ENCODE measurements at regions not wholly inside any gene's neighbourhood (a gene's known extent, or its start where the extent isn't known, plus 50 kb on each side); places are given as distances from the start of the nearest gene placed in this dataset.

- no peak for TF ChIP-seq CTCF (IDR thresholded peaks at IDR 0.05; ENCODE audit: low read depth, low read length)
- DNase-seq (ENCODE audit: low read depth in 2 of 2), result no peak
- no peak overlapping the region for H3K4me3 ChIP-seq (replicated peaks in 1 of 2; ENCODE audit: low read depth in 2 of 2, low read length in 2 of 2)
Observed at GRCh38 chr4:174438711-174439110, 83.6 kb downstream of the HPGD start.

- TF ChIP-seq CTCF (IDR thresholded peaks at IDR 0.05; ENCODE audit: low read depth, low read length), result no peak
- DNase-seq (ENCODE audit: low read depth in 2 of 2), result no peak
- no peak overlapping the region for H3K4me3 ChIP-seq (replicated peaks in 1 of 2; ENCODE audit: low read depth in 2 of 2, low read length in 2 of 2)
Observed at GRCh38 chr4:174437749-174438148, 84.5 kb downstream of the HPGD start.

DNA sequence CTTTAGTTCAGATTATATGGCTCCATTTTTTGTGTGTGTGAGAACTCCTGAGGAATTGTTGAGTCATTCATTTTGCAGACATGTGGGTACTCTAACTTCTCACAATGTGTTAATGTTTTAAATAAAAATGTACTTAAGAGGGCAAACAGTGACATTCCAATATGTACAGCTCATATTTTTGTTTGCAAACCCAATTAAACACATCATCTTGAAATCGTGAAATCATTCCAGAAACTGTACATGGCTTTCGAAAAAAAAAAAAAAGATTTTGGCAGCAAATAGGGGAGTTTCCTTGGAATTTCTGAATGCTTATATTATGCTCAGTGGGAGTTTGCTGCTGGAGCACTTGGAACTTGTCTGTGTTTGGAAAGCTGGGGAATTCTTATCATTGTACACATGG lies 85.0 kb downstream of the HPGD start:
- H3K4me3 ChIP-seq (replicated peaks in 1 of 2; ENCODE audit: low read depth in 2 of 2, low read length in 2 of 2), result no peak overlapping the region
- DNase-seq (ENCODE audit: low read depth in 2 of 2), result peak; percentile 13 to 88
- TF ChIP-seq CTCF (IDR thresholded peaks at IDR 0.05; ENCODE audit: low read depth, low read length), result no peak

- no peak for DNase-seq (ENCODE audit: low read depth in 2 of 2)
- no peak overlapping the region for H3K4me3 ChIP-seq (replicated peaks in 1 of 2; ENCODE audit: low read depth in 2 of 2, low read length in 2 of 2)
- no peak for TF ChIP-seq CTCF (IDR thresholded peaks at IDR 0.05; ENCODE audit: low read depth, low read length)
Observed at GRCh38 chr4:174436377-174436776, 85.9 kb downstream of the HPGD start.

DNA sequence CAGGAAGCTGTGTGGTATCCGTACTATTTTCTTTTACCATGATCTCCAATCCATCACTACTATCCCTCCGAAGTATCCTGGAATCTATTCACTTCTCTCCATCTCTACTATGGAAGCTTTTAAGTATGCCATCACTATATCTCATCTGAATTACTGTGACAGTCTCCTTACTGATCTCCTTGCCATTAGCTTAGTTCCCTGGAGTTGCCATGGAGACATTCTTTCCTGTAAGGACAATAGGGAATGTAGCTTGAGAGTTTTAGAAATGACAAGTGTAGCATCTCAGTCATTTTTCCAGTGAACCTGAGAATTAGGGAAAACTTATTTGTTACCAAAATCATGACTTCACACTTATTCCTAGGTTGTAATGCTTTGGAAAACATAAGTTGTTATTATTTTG lies 86.3 kb downstream of the HPGD start:
- no peak for TF ChIP-seq CTCF (IDR thresholded peaks at IDR 0.05; ENCODE audit: low read depth, low read length)
- DNase-seq (ENCODE audit: low read depth in 2 of 2), result no peak
- no peak overlapping the region for H3K4me3 ChIP-seq (replicated peaks in 1 of 2; ENCODE audit: low read depth in 2 of 2, low read length in 2 of 2)

- no peak for DNase-seq (ENCODE audit: low read depth in 2 of 2)
- TF ChIP-seq CTCF (IDR thresholded peaks at IDR 0.05; ENCODE audit: low read depth, low read length), result no peak
- no peak overlapping the region for H3K4me3 ChIP-seq (replicated peaks in 1 of 2; ENCODE audit: low read depth in 2 of 2, low read length in 2 of 2)
Observed at GRCh38 chr4:174434455-174434854, 87.8 kb downstream of the HPGD start.

GRCh38 chr4:174430576-174430975 lies 91.7 kb downstream of the HPGD start:
- no peak for DNase-seq (ENCODE audit: low read depth in 2 of 2)
- H3K4me3 ChIP-seq (replicated peaks in 1 of 2; ENCODE audit: low read depth in 2 of 2, low read length in 2 of 2), result no peak overlapping the region
- no peak for TF ChIP-seq CTCF (IDR thresholded peaks at IDR 0.05; ENCODE audit: low read depth, low read length)

Data from cardiac fibroblast (primary cell).